ENCODE measurements at regions not wholly inside any gene's neighbourhood (a gene's known extent, or its start where the extent isn't known, plus 50 kb on each side); places are given as distances from the start of the nearest gene placed in this dataset.

GRCh38 chrX:110966839-110967238 lies 129.2 kb upstream of the PAK3 start:
- TF ChIP-seq POLR2A (IDR thresholded peaks at IDR 0.05; ENCODE audit: low read depth, low read length) (no peak), CTCF (conservative IDR thresholded peaks at IDR 0.05; ENCODE audit: low read depth, low read length) (no peak), SMC3 (IDR thresholded peaks at IDR 0.05; ENCODE audit: low read depth, low read length) (no peak), USF2 (IDR thresholded peaks at IDR 0.05; ENCODE audit: low read depth, low read length) (no peak), RCOR1 (IDR thresholded peaks at IDR 0.05; ENCODE audit: insufficient replicate concordance, low read length) (no peak), BHLHE40 (IDR thresholded peaks at IDR 0.05; ENCODE audit: low read depth, low read length) (no peak), RAD21 (IDR thresholded peaks at IDR 0.05; ENCODE audit: low read length) (no peak), MXI1 (IDR thresholded peaks at IDR 0.05; ENCODE audit: borderline replicate concordance, low read depth, low read length) (no peak), FOS (IDR thresholded peaks at IDR 0.05; ENCODE audit: low read depth, low read length) (no peak), CEBPB (IDR thresholded peaks at IDR 0.05; ENCODE audit: low read depth, low read length) (no peak), MAFK (IDR thresholded peaks at IDR 0.05; ENCODE audit: low read depth, low read length) (no peak), RFX5 (IDR thresholded peaks at IDR 0.05; ENCODE audit: low read depth, low read length) (no peak), MAZ (IDR thresholded peaks at IDR 0.05; ENCODE audit: borderline replicate concordance, low read depth, low read length) (no peak)
